ENCODE measurements at regions not wholly inside any gene's neighbourhood (a gene's known extent, or its start where the extent isn't known, plus 50 kb on each side); places are given as distances from the start of the nearest gene placed in this dataset.
"Not testable (repeated sequence)": the region's sequence is repeated elsewhere in the genome, so short reads cannot be mapped to it uniquely, and the experiment has no call there.

DNA sequence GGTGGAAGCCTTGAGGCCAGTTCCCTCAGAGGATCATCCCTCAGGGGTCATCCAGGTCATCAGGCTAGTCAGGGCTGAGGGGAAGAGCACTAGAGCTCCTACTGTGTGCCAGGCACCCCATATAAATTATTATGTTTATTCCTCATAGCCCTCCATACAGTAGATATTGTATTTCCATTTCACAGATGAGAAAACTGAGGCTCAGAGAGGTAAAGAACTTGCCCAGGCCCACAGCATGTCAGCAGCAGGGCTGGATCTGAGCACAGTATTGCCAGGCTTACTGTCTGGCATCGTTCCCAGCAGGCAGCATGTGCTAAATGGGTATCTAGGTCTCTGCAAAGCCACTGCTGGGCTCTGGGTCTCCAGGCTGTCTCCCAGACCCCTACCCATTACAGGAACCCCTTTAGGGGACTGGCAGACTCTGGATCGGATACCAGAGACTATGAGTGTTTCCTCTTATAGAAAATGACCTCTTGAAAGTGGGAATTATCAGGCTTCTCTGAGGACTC lies 153.3 kb downstream of the PTPRU start:
- no peak overlapping the region for H3K4me3 ChIP-seq (ENCODE audit: low read depth, low read length)
- no peak for DNase-seq (ENCODE audit: low read depth)
- TF ChIP-seq, protein P1, sequence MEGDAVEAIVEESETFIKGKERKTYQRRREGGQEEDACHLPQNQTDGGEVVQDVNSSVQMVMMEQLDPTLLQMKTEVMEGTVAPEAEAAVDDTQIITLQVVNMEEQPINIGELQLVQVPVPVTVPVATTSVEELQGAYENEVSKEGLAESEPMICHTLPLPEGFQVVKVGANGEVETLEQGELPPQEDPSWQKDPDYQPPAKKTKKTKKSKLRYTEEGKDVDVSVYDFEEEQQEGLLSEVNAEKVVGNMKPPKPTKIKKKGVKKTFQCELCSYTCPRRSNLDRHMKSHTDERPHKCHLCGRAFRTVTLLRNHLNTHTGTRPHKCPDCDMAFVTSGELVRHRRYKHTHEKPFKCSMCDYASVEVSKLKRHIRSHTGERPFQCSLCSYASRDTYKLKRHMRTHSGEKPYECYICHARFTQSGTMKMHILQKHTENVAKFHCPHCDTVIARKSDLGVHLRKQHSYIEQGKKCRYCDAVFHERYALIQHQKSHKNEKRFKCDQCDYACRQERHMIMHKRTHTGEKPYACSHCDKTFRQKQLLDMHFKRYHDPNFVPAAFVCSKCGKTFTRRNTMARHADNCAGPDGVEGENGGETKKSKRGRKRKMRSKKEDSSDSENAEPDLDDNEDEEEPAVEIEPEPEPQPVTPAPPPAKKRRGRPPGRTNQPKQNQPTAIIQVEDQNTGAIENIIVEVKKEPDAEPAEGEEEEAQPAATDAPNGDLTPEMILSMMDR (conservative IDR thresholded peaks at IDR 0.05; ENCODE audit: low read depth, low read length): no peak

DNA sequence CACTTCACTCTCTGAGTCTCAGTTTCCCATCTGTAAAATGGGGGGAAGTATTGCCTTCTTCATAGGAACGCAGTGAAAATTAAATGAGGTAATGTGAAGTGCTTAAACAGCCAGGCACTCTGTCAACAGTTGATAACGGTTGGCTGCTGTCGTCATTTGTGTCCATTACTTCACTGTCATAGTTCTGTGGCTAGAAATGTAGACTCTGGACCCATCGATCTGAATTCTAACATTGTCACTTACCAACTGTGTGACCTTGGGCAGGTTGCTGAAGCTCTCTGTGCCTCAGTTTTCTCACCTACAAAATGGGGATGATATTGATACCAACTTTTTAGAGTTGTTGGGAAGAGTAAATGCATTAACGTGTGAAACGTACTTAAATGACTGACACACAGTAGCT lies 152.6 kb downstream of the PTPRU start:
- no peak overlapping the region for H3K4me3 ChIP-seq (ENCODE audit: low read depth, low read length)
- no peak for DNase-seq (ENCODE audit: low read depth)
- TF ChIP-seq, protein P1 (conservative IDR thresholded peaks at IDR 0.05; ENCODE audit: low read depth, low read length): no peak

DNA sequence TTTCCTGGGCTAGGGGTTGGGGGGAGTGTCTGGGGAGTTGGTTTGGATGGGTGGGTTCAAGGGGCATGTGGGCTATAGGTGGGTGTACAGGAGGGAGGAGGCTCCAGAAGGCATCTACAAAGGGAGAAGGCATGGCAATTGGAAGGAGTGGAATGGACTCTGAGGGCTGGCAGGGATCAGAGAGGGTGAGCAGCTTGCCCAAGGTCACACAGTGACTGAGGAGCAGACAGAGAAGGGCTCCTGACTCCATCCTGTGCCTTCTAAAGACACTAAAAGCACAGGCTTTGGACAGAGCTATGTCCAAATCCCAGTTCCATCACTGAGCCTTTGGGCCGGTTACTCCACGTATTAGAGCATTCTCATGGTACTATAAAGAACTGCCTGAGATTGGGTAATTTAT lies 151.8 kb downstream of the PTPRU start:
- H3K4me3 ChIP-seq (ENCODE audit: low read depth, low read length): no peak overlapping the region
- no peak for DNase-seq (ENCODE audit: low read depth)
- TF ChIP-seq, protein P1 (conservative IDR thresholded peaks at IDR 0.05; ENCODE audit: low read depth, low read length): no peak

DNA sequence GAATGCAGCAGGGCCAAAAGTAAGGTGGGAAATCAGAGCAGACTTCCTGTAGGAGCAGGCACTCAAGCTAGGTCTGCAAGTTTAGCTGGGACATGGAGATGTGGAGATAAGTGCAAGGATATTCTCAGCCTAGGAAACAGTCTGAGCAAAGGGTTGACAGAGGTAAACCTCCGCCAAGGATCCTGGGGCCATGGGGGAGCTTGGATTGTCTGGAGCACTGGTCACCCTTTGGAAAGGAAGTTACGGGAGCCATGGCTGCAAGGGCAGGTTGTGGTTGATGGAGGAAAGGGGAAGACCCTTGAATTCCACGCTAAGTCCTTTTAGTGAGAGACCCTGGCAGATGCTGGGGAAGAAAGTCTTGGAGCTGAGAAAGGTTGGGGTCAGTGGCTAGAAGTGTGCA lies 150.9 kb downstream of the PTPRU start:
- no peak overlapping the region for H3K4me3 ChIP-seq (ENCODE audit: low read depth, low read length)
- TF ChIP-seq, protein P1 (conservative IDR thresholded peaks at IDR 0.05; ENCODE audit: low read depth, low read length): no peak
- DNase-seq (ENCODE audit: low read depth): no peak

DNA sequence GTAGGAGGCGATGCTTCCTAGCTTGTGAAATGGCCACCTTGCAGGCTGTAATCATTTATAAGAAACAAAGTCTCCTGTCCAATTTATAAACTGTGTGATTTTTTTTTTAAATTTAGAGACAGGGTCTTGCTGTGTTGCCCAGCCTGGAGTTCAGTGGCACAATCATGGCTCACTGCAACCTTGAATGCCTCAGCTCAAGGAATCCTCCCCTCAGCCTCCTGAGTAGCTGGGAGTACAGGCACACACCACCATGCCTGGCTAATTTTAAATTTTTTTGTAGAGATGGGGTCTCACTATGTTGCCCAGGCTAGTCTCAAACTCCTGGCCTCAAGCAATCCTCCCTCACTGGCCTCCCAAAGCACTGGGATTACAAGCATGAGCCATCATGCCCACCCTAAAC lies 150.1 kb downstream of the PTPRU start:
- not testable (repeated sequence) for DNase-seq (ENCODE audit: low read depth); H3K4me3 ChIP-seq (ENCODE audit: low read depth, low read length)

DNA sequence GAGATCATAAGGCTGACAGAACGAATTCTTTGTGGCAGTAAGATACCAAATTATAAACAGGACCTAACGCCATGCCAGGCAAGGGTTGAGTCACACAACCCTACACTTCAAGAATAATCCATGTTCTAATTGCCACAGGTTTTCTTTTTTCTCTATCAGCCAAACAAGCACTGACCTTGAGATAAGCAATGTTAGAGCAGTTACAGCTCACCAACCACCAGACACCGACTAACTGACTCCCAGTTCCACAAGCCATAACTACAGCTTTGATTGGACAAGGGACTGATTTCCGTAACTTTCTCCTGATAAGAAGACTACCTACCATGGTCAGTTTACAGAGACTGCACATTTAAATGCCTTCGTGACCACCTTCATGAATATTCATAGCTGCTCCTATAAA lies 149.6 kb downstream of the PTPRU start:
- DNase-seq (ENCODE audit: low read depth): no peak
- H3K4me3 ChIP-seq (ENCODE audit: low read depth, low read length): no peak overlapping the region
- TF ChIP-seq, protein P1 (conservative IDR thresholded peaks at IDR 0.05; ENCODE audit: low read depth, low read length): no peak

DNA sequence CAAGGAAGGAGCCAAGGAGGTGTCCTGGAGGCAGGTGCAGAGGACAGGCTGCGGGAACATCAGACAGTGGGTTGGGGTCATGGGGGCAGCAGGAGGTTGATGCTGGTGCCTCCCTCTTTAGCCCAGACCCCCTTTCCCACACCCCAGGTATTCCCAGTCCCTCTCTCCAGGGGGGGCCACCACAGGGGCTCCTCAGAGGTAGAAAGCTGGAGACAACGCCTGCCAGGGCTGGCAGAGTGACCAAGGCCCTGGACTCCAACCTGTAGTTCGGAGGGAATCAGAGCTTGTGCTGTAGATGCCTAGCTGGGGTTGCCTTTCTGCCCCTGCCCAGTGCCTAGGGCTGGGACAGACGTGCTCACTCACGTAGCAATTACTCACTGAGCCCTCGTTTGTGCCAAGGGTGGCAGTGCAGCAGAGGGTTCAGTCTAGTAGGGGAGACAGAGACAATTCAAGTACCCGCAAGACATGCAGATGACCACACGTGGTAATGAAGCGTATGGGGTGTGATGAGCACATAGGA lies 148.2 kb downstream of the PTPRU start:
- no peak overlapping the region for H3K4me3 ChIP-seq (ENCODE audit: low read depth, low read length)
- no peak for DNase-seq (ENCODE audit: low read depth)
- TF ChIP-seq, protein P1 (conservative IDR thresholded peaks at IDR 0.05; ENCODE audit: low read depth, low read length): no peak

Measured in epithelial cell of proximal tubule (primary cell).